ENCODE measurements at regions not wholly inside any gene's neighbourhood (a gene's known extent, or its start where the extent isn't known, plus 50 kb on each side); places are given as distances from the start of the nearest gene placed in this dataset.
A peak's percentile ranks its signal among the peaks of the same experiment; 100 is the strongest.

GRCh38 chr6:14905201-14905600 lies 340.7 kb upstream of the JARID2 start:
- FAIRE-seq (no peak), DNase-seq (ENCODE audit: low read depth, low spot score) (no peak), ATAC-seq (no peak)
- Histone ChIP-seq H3K4me2 (ENCODE audit: control insufficient read depth, insufficient read depth) (no peak overlapping the region), H3K9ac (ENCODE audit: control insufficient read depth, insufficient read depth, low read length) (no peak overlapping the region), H3K27ac (ENCODE audit: control insufficient read depth, insufficient read depth) (no peak overlapping the region), H3K79me2 (ENCODE audit: control insufficient read depth, insufficient read depth, low read length) (no peaks in the 10 kb centered on the region), H3K4me1 (ENCODE audit: control insufficient read depth, insufficient read depth, low read length) (peaks cover 13% of the 10 kb centered on the region), H3K4me3 (no peak overlapping the region), H3K36me3 (ENCODE audit: control insufficient read depth in 2 of 2, insufficient read depth in 2 of 2, low read length in 1 of 2) (no peaks in the 10 kb centered on the region), H3K9me3 (replicated peaks; ENCODE audit: control insufficient read depth, insufficient read depth, low read length) (no peaks in the 10 kb centered on the region; the same call in 2 of the 3 replicates), H3K27me3 (replicated peaks in 1 of 2; ENCODE audit: control insufficient read depth in 2 of 2, insufficient read depth in 2 of 2, low read length in 1 of 2) (no peaks in the 10 kb centered on the region), H2AFZ (ENCODE audit: control insufficient read depth, low read depth, low read length) (no peak overlapping the region), H4K20me1 (ENCODE audit: control insufficient read depth, insufficient read depth) (no peaks in the 10 kb centered on the region)
- 52% methylated on average over 3 of the region's 3 CpGs for WGBS (ENCODE audit: insufficient coverage, insufficient replicate concordance, low lambda C conversion rate, missing lambda C conversion rate)
- in situ Hi-C loops (cut with MboI) (no loop called here), intact Hi-C loops (cut with micrococcal nuclease; ENCODE audit: unreplicated experiment) (no loop called here)
- ChIA-PET POLR2A (no interaction called here), SMC1A (ENCODE audit: uncharacterized antibody, unreplicated experiment) (interaction anchor here (0.6 to 1.5 kb wide), 4 partner anchors 10 to 379 kb away, joined by 3 to 5 read pairs (median 4); no protein-coding TSS in a partner anchor), RAD21 (ENCODE audit: unreplicated experiment) (no interaction called here), CTCF (interaction anchor here (1.3 kb wide), 1 partner anchor 179 kb away, joined by 3 read pairs; no protein-coding TSS in a partner anchor)
- BruUV-seq (replicated peaks), result no TSS peak
- no peak for TF ChIP-seq ATF3 (IDR thresholded peaks at IDR 0.05; ENCODE audit: borderline replicate concordance, extremely low read depth, low read depth, low read length)
- no peak for TF ChIP-seq BRCA1 (IDR thresholded peaks at IDR 0.05; ENCODE audit: low read depth, low read length)
- TF ChIP-seq PAX8 (IDR thresholded peaks at IDR 0.05), result no peak
- no peak for TF ChIP-seq EZH2 (IDR thresholded peaks at IDR 0.05; ENCODE audit: borderline replicate concordance, control insufficient read depth, low read depth, low read length)
- TF ChIP-seq ZSCAN29 (IDR thresholded peaks at IDR 0.05), result no peak
- TF ChIP-seq SREBF1 (IDR thresholded peaks at IDR 0.05; ENCODE audit: low read length), result no peak
- TF ChIP-seq TARDBP (IDR thresholded peaks at IDR 0.05; ENCODE audit: borderline replicate concordance), result no peak
- no peak for TF ChIP-seq YY1 (IDR thresholded peaks at IDR 0.05; ENCODE audit: low read depth, low read length)

GRCh38 chr6:14906621-14907020 lies 339.2 kb upstream of the JARID2 start:
- Histone ChIP-seq H3K4me1 (ENCODE audit: control insufficient read depth, insufficient read depth, low read length) (peaks cover 26% of the 10 kb centered on the region), H3K36me3 (ENCODE audit: control insufficient read depth in 2 of 2, insufficient read depth in 2 of 2, low read length in 1 of 2) (no peaks in the 10 kb centered on the region), H2AFZ (ENCODE audit: control insufficient read depth, low read depth, low read length) (no peak overlapping the region), H3K27ac (ENCODE audit: control insufficient read depth, insufficient read depth) (no peak overlapping the region), H3K79me2 (ENCODE audit: control insufficient read depth, insufficient read depth, low read length) (no peaks in the 10 kb centered on the region), H3K27me3 (replicated peaks in 1 of 2; ENCODE audit: control insufficient read depth in 2 of 2, insufficient read depth in 2 of 2, low read length in 1 of 2) (no peaks in the 10 kb centered on the region), H4K20me1 (ENCODE audit: control insufficient read depth, insufficient read depth) (no peaks in the 10 kb centered on the region), H3K9me3 (replicated peaks; ENCODE audit: control insufficient read depth, insufficient read depth, low read length) (peaks cover under 1% of the 10 kb centered on the region; the same call in 1 of the 3 replicates), H3K4me3 (no peak overlapping the region), H3K4me2 (ENCODE audit: control insufficient read depth, insufficient read depth) (no peak overlapping the region), H3K9ac (ENCODE audit: control insufficient read depth, insufficient read depth, low read length) (no peak overlapping the region)
- no TSS peak for BruUV-seq (replicated peaks)
- ATAC-seq (no peak), DNase-seq (ENCODE audit: low read depth, low spot score) (no peak), FAIRE-seq (no peak)
- CTCF ChIA-PET, result interaction anchor here (0.6 to 0.9 kb wide), 3 partner anchors 10 to 259 kb away, joined by 3 read pairs; no protein-coding TSS in a partner anchor
- POLR2A ChIA-PET, result interaction anchor here (0.5 to 0.7 kb wide), 3 partner anchors 11 to 861 kb away, joined by 3 read pairs; no protein-coding TSS in a partner anchor
- in situ Hi-C loops (cut with MboI), result no loop called here
- intact Hi-C loops (cut with micrococcal nuclease; ENCODE audit: unreplicated experiment), result no loop called here
- RAD21 ChIA-PET (ENCODE audit: unreplicated experiment), result interaction anchor here (0.6 kb wide), 1 partner anchor 273 kb away, joined by 3 read pairs; no protein-coding TSS in a partner anchor
- SMC1A ChIA-PET (ENCODE audit: uncharacterized antibody, unreplicated experiment), result interaction anchor here (0.9 kb wide), 2 partner anchors 178 to 481 kb away, joined by 3 read pairs; no protein-coding TSS in a partner anchor
- WGBS (ENCODE audit: insufficient coverage, insufficient replicate concordance, low lambda C conversion rate, missing lambda C conversion rate), result 25% methylated on average over 2 of the region's 2 CpGs
- TF ChIP-seq, protein P1, sequence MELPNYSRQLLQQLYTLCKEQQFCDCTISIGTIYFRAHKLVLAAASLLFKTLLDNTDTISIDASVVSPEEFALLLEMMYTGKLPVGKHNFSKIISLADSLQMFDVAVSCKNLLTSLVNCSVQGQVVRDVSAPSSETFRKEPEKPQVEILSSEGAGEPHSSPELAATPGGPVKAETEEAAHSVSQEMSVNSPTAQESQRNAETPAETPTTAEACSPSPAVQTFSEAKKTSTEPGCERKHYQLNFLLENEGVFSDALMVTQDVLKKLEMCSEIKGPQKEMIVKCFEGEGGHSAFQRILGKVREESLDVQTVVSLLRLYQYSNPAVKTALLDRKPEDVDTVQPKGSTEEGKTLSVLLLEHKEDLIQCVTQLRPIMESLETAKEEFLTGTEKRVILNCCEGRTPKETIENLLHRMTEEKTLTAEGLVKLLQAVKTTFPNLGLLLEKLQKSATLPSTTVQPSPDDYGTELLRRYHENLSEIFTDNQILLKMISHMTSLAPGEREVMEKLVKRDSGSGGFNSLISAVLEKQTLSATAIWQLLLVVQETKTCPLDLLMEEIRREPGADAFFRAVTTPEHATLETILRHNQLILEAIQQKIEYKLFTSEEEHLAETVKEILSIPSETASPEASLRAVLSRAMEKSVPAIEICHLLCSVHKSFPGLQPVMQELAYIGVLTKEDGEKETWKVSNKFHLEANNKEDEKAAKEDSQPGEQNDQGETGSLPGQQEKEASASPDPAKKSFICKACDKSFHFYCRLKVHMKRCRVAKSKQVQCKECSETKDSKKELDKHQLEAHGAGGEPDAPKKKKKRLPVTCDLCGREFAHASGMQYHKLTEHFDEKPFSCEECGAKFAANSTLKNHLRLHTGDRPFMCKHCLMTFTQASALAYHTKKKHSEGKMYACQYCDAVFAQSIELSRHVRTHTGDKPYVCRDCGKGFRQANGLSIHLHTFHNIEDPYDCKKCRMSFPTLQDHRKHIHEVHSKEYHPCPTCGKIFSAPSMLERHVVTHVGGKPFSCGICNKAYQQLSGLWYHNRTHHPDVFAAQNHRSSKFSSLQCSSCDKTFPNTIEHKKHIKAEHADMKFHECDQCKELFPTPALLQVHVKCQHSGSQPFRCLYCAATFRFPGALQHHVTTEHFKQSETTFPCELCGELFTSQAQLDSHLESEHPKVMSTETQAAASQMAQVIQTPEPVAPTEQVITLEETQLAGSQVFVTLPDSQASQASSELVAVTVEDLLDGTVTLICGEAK (IDR thresholded peaks at IDR 0.05; ENCODE audit: borderline replicate concordance), result peak; percentile 89
- no peak for TF ChIP-seq PML (IDR thresholded peaks at IDR 0.05; ENCODE audit: low read length)
- no peak for TF ChIP-seq MTA2 (IDR thresholded peaks at IDR 0.05; ENCODE audit: low read depth)

Measured in GM12878 (cell line).